COLO668 (cell line): ENCODE measurements at regions not wholly inside any gene's neighbourhood (a gene's known extent, or its start where the extent isn't known, plus 50 kb on each side); places are given as distances from the start of the nearest gene placed in this dataset.
"Not testable (repeated sequence)": the region's sequence is repeated elsewhere in the genome, so short reads cannot be mapped to it uniquely, and the experiment has no call there.

Experiments
- DNase-seq: peaks from one replicate; lab custom pipeline; 2025; ENCODE audit not compliant: unreplicated experiment; lab: John Stamatoyannopoulos, UW

DNA sequence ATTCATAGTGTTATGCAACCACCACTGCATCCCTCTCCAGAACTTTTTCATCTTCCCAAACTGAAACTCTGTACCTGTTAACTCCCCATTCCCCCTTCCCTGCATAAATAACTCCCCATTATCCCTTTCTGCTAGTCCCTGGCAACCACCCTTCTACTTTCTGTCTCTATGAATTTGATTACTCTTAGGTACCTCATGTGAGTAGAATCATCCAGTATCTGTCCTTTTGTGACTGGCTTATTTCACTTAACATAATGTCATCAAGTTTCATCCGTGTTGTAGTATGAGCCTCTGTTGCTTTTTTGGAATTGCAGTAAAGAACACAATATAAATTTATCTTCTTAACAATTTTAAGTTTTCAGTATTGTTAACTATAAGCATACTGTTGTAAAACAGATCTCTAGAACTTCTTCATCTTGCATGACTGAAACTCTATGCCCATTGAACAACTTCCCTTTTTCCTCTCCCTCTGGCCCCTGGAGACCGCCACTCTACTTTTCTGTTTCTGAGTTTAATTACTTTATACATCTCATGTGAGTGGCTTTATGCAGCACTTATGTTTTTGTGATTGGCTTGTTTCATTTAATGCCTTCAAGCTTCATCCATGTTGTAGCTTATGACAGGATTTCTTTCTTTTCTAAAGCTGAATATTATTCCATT is 87.3 kb upstream of the ABCC4 start:
- no peak for DNase-seq

DNA sequence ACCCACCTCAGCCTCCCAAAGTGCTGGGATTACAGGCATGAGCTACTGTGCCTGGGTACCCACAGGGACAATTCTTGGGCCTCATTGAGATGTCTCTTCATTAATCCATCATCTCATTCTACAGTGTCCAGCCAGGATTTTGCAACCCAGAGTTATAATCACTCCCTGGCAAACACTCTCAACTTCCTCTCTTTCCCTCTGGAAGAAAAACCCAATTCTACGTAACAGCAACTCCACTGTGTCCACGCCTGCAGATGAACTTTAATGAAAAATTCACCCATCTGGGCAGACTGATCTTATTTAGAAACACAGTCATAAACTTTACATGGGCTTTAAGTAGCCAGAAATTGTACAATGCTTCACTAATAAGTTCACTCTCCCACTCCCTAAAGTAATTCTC is 90.1 kb upstream of the ABCC4 start:
- DNase-seq = no peak

DNA sequence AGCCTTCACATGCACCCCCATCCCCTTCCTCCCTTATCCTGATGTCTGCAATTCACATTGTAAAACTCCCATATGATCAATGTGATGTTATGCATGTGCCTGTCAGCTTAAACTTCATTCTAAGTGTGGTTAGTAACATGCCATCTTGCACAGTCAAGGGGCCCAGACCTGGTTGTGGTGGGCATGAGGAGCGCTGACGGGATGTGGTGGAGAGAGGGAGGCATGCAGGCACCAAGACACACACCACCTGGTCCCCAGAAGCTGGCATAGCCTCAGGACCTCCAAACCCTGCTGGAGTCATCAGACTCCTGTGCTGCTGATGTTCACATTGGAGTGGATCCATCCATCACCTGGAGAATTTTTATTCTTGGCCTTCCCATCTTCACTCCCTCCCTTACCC is 90.5 kb upstream of the ABCC4 start:
- no peak for DNase-seq

DNA sequence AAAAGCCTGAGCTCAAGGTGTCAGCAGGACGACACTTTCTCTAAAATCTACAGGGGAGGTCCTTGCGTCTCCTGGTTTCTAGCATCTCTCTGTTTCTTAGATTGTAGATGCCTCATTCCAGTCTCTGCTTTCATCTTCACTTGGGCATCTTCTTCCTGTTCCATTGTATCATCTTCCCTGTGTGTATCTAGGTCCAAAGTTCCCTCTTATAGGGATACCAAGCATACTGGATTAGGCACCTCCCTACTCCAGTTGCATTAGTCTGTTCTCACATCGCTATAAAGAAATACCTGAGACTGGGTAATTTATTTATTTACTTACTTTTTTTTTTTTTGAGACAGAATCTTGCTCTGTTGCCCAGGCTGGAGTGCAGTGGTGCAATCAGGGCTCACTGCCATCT is 91.3 kb upstream of the ABCC4 start:
- DNase-seq = no peak

DNA sequence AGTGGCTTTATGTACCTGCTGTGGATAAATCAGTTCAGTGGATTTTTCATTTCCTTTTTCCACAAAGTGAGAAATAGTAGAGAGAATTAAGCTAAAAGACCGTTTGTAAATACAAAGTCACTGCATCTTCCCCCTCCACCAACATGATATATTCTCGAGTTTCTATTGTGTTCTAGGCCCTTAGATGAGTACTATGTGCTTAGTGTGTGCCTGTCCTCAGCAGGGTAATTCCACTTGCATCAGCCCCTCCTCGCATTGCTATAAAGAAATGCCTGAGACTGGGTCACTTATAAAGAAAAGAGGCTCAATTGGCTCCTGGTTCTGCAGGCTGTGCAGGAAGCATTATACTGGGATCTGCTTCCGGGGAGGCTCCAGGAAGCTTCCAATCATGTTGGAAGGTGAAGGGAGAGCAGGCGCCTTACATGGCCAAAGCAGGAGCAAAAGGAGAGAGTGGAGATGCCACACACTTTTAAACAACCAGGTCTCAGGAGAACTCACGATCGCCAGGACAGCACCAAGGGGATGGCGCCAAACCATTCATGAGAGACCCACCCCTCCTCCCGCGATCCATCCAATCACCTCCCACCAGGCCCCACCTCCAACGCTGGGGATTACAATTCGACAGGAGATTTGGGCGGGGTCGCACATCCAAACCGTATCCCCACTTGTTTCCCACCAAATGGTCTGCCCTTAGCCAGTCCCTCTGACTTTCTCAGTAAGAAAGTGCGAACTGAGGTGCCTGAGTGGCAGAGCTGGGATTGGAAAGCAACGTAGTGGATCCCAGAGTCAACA is 102.3 kb upstream of the ABCC4 start:
- DNase-seq = no peak

DNA sequence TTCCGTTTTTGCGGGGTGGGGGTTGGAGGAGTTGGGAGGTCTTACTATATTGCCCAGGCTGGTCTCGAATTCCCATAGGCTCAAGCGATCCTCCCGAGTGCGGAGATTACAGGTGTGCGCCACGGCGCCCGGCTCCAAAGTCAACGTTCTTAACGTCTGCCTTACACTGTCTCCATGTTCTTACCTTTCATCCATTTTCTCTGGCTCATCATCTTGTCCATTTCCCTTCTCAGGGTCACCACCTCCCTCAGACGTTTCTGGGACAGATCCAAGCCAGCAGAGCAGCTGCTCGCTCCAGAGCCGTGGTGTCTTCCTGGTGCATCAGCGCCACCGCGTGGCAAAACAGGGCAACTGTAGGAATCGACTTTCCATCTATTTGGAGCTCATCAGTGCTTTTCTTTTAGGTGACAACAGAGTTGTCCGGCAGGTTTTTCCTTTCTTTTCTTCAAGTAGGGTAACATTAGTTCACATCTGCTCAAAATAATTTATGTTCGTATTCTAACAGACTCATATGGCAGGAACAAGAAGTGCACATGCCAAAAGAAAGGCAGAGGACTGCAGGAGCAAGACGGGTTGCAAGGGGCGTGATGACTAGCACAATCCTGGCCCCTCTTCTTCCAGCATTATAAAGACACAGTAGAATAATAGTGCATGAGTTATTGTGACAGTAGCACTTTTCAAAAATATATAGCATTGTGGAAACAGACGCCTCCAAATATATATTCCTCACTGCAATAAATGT is 103.1 kb upstream of the ABCC4 start:
- peak; percentile 90 for DNase-seq

DNA sequence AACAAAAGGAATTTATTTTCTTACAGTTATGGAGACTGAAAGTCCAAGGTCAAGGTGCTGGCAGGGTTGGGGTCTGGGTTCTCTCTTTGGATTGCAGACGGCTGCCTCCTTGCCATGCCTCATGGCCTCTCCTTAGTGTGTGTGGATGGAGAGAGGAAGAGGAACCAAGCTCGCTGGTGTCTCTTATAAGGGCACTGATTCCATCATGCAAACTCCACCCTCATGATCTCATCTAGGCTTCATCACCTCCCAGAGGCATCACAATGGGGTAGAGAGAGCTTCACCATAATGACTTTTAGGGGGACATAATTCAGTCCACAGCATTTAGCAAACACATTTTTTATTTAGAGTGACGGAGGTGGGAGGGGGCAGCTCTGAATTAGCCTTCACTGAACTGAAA is 104.9 kb upstream of the ABCC4 start:
- no peak for DNase-seq

DNA sequence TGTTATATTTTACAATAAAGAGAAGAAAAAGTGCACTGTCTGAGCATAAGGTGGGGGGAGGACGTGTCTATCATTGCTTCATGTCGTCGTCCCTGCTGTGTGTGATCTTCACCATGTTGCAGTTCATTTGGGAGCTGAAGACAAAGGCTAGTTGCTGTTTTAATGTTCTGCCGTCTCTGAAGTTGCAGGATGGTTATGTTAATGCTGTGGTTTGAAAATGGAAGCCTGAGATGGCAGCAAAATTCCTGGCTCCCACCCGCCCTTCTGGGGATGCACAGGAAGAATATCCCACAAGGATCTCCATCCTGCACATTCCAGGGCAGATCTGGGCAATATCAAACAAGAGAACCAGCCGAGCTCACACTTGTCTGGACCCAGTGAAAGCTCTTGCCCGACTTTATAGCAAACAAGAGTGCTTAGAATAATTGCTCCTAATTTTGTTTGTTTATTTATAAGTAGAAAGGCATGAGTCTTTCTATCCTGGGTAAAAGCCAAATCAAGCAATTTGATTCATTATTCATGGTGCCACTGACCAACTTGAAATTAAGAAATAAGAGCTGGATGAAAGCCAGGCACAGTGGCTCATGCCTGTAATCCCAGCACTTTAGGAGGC is 110.3 kb upstream of the ABCC4 start:
- no peak for DNase-seq

DNA sequence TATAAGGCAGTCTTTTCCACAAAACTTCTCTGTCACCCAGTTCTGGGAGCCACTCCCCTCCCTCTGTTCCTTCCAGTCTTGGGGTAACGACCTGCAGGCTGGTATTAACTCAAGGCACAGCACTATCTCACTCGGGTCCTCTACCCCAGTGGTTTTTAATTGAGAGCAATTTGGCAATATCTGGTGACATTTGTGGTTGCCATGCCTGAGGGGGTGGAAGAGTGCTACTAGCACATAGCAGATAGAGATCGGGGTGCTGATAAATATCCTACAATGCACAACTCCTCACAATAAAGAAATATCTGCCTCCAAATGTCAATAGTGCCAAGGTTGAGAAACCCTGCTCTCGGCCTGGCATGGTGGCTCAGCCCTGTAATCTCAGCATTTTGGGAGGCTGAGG is 117.7 kb upstream of the ABCC4 start:
- DNase-seq = no peak

DNA sequence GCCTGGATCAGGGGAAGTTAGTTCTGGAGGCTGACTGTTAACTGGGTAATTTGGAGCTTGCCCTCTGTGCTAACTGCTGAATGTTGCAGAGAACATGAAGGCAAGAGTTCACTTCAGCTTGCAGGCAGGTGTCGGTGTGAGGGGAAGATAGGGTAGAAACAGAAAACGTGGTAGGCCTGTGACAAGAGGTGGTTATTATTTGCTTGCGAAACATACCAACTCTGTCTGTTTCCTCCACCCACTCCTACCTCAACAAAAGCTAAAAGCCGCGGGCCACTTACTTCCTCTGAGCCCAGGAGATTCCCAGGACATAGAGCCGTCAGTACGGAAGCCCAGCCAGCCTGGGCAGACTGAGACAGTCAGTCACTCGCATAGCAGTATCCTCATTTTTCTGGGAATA is 119.2 kb upstream of the ABCC4 start:
- no peak for DNase-seq

DNA sequence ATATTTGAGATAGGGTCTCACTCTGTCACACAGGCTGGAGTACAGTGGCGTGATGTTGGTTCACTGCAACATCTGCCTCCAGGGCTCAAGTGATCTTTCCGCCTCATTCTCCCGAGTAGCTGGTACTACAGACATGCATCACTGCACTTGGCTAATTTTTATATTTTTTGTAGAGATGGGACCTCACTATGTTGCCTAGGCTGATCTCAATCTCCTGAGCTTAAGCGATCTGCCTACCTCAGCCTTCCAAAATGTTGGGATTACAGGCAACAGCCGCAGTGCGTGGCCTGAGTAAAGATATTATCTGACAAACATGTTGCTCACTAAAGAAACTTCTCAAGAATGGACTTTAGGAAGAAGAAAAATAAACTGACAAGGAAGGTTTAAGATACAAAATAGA is 125.4 kb upstream of the ABCC4 start:
- DNase-seq = no peak

DNA sequence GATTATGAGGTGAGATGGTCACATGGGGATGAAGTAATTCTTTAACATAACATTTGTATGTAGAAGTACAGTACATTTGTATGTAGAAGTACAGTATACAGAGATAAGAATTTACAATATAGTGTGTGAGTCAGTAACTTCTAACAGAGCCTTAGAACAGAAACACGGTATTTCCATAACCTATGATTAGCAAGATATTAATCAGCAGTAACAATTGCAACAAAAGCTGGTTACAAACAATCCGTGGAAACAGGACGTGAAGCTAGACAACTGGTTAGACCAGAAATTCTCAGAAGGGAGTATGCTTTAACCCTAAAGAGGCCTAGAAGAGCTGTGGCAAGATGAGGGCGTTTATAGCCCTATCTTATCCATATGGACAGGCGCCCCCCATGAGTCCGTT is 122.0 kb upstream of the CLDN10 start:
- not testable (repeated sequence) for DNase-seq

DNA sequence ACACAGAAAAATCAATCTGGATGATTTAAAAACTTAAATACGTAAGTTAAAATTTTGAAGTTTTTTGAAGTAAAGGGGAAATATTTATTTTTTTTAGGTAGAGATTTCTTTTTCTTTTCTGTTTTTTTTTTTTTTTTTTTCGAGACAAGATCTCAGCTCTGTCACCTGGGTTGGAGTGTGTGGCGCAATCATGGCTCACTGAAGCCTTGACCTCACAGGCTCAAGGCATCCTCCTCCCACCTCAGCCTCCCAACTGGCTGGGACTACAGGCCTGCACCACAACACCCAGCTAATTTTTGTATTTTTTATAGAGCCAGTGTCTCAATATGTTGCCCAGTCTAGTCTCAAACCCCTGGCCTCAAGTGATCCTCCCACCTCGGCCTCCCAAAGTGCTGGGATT is 120.4 kb upstream of the CLDN10 start:
- no peak for DNase-seq

DNA sequence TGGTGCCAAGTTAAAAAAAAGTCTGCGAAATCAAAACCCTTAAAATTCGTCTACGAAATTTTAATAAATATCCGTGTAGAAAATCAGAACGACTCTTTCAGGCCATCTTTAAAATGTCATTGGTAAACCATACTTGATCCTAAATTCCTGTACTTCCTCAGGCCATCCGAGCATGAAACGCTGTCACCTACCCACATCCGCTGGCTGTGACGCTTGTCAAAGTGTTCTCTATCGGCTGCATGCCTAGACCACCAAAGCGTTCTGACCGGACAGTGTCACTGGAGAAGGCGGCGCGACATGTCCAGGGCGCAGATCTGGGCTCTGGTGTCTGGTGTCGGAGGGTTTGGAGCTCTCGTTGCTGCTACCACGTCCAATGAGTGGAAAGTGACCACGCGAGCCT is 119.0 kb upstream of the CLDN10 start:
- DNase-seq = no peak

DNA sequence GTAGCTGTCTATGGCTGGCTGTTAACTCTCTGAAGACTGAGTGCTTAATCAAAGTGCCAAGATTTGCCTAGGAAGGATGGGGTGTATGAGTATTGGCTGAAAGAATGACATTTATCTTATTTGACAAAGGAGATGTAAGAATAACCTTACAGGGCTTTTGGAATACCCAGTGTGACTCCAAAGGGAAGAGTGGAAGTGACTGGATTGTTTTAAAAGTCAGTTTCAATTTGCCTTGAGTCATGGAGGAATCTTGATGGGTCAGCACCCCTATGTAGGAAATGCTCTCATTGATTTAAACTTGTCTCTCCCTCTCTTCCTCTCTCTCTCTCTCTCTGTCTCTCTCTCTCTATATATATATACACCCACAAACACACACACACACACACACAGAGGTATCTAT is 118.4 kb upstream of the CLDN10 start:
- DNase-seq = no peak

DNA sequence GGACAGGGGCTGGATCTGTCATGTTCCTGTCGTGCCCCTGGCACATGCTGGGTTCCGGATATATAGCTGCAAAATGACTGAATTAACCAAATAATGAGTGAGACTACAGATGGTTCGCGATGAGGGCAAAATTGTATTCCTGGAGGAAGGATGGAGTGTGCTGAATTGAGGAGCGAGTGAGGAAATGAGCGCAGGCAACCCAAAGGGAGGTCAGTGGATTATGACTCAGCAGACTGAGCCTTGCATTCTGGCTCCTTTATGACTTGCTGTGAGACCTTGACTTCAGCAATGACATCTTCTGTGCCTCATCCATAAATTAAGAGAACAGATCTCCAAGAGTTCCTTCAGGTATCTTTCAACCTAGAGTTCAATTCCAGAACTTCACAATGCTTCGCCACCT is 115.0 kb upstream of the CLDN10 start:
- DNase-seq = no peak

DNA sequence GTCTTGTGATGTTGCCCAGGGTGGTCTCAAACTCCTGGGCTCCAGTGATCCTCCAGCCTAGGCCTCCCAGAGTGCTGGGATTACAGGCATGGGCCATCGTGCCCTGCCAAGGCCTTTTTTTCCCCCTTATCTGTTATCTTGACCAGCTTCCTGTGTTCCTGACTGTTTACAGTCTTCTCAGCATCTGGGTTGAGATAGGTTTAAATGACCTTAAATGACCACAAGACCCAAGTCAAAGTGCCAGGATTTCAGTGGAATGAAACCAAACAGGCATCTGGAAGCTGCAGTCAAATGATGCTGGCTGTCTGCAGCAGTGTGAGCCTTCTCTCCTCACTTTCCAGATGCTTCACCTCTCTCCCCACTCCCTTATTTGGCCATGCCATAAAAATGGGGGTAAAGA is 114.2 kb upstream of the CLDN10 start:
- no peak for DNase-seq

DNA sequence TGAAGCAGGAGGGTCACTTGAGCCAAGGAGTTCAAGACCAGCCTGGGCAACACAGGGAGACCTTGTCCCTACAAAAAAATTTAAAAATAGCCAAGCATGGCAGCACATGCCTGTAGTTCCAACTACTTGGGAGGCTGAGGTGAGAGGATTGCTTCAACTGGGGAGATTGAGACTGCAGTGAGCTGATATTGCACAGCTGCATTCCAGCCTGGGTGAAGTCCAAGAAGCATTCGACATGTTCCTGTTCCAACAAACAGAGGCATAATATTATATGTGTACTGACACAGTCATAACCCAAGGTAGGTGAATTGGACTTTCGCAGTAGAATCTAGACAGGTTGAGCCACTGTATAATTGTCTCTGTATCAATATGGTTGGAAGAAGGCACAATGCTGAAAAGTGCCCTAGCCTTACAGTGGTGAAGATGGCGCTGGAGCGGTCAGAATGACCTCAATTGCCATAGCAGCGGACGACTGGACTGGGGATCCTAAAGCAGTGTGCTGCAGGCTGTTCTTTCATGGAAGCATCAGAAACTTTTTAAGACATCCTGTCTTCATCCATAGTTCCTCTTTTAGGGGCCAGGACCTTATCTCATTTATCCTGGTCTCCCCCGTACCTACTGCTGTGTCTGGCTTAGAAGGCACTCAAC is 112.0 kb upstream of the CLDN10 start:
- DNase-seq = no peak

DNA sequence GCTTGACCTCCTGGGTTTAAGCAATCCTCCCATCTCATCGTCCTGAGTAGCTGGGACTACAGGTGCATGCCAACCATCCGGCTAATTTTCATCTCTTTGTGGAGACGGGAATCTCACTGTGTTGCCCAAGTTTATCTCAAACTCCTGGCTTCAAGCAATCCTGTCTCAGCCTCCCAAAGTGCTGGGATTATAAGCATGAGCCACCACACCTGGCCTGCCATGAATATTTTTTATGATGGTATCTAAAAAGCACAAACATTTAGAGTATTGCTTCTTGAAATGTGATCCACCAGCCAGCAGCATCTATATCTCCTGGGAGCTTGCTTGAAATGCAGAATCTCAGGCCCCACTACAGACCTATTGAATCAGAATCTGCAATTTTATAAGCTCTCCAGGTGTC is 111.2 kb upstream of the CLDN10 start:
- no peak for DNase-seq

DNA sequence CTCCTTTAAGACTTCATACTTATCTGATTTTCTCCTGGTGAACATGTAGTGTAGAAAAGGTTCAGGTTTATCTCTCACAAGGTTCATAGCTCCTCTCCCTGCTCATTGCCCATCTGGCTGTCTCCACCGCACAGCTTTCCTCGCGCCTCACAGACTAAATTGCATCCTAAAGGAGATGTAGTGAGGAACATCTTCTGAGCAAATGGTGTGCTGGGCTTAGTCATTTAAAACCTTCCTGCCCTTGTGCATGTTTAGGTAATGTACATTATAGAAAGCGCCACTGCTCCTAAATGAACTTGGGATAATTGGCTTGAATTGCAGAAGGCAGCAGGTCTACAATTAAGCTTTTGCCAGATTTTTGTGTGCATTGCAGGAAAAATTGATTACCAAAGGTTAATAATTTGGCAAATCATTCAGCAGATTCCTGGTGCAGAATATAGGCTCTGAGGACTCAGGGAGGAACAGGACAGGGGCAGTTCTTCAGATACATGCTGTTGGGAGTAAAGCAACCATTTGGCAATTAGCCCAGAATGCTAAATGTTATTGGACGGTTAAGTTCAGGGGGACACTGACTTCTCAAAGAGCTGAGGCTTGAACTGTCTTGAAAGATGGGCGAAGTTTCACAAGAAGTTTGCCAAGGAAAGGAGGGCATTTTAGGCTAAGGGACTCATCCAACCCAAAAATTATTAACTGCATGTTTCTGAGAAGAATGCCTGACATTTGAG is 108.4 kb upstream of the CLDN10 start:
- no peak for DNase-seq

DNA sequence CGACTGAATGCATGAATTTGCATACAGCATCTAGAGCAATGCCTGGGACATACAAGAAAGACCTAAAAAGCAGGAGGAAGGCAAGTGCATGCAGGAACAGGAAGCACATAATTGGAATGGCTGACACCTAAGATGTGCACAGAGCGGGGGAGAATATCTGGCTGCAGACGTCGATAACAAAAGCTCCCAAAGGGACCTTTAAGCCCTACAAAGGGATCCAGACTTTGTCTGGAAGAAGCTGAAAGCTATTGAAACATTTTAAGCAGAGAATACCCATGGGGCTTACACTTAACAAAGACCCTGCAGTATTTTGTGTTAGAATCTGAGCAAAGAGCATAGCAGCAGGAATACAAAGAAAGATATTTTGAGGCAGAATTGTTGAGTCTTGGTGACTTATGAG is 107.4 kb upstream of the CLDN10 start:
- no peak for DNase-seq
